HepG2 (cell line): ENCODE measurements at regions not wholly inside any gene's neighbourhood (a gene's known extent, or its start where the extent isn't known, plus 50 kb on each side); places are given as distances from the start of the nearest gene placed in this dataset.

ENCODE experiments used
- ATF1 ChIP-seq: IDR thresholded peaks from 2 replicates; pipeline ENCODE4 v1.6.1; 2016; ENCODE audit warnings: mild to moderate bottlenecking, control low read depth
- BATF2 ChIP-seq: sonication (generic); formaldehyde crosslinking; IDR thresholded peaks from 2 replicates; pipeline ENCODE4 v1.8.0; 2022; ENCODE audit warnings: mild to moderate bottlenecking, missing genetic modification reagents, moderate library complexity
- ETV6 ChIP-seq: sonication (generic); formaldehyde crosslinking; conservative IDR thresholded peaks from 2 replicates; pipeline ENCODE4 v1.4.0; 2020; ENCODE audit warnings: missing genetic modification reagents
- FOXO1 ChIP-seq: sonication (generic); formaldehyde crosslinking; IDR thresholded peaks from 2 replicates; pipeline ENCODE4 v1.4.0; 2020; ENCODE audit warnings: missing genetic modification reagents
- FOXP1 ChIP-seq, 2 experiments: fragments of 450-650 bp in 1 of 2; IDR thresholded peaks; 2 replicates each; pipeline ENCODE4 v1.6.1; 2017 to 2018; ENCODE audit warnings: antibody characterized with exemption in 1 of 2
- GLI4 ChIP-seq: sonication (generic); formaldehyde crosslinking; IDR thresholded peaks from 2 replicates; pipeline ENCODE4 v1.5.1; 2020; ENCODE audit warnings: missing genetic modification reagents, mild to moderate bottlenecking, moderate library complexity, borderline replicate concordance
- HOXA7 ChIP-seq: sonication (generic); formaldehyde crosslinking; IDR thresholded peaks from 2 replicates; pipeline ENCODE4 v1.8.1; 2022; ENCODE audit warnings: mild to moderate bottlenecking, missing genetic modification reagents, moderate library complexity
- JARID2 ChIP-seq: sonication (generic); formaldehyde crosslinking; IDR thresholded peaks from 2 replicates; pipeline ENCODE4 v1.8.1; 2023; ENCODE audit warnings: missing genetic modification reagents, inconsistent platforms; ENCODE audit not compliant: insufficient replicate concordance
- KMT2A ChIP-seq: sonication (generic); formaldehyde crosslinking; IDR thresholded peaks from 2 replicates; pipeline ENCODE4 v1.4.0; 2020; ENCODE audit warnings: missing genetic modification reagents
- MED13 ChIP-seq: sonication (generic); formaldehyde crosslinking; IDR thresholded peaks from 2 replicates; pipeline ENCODE4 v1.5.0; 2020; ENCODE audit warnings: missing genetic modification reagents
- NFIC ChIP-seq: IDR thresholded peaks from 2 replicates; pipeline ENCODE4 v1.6.1; 2012; ENCODE audit warnings: mild to moderate bottlenecking, low read length, inconsistent platforms
- PITX1 ChIP-seq: sonication (generic); formaldehyde crosslinking; IDR thresholded peaks from 2 replicates; pipeline ENCODE4 v1.5.1; 2020; ENCODE audit warnings: mild to moderate bottlenecking, missing genetic modification reagents
- POLR2AphosphoS5 ChIP-seq: IDR thresholded peaks from 2 replicates; pipeline ENCODE4 v1.6.1; 2012; ENCODE audit warnings: low read depth, low read length
- PTBP1 ChIP-seq: fragments of 200-400 bp; formaldehyde crosslinking; IDR thresholded peaks from 2 replicates; pipeline ENCODE4 v1.6.1; 2018; ENCODE audit warnings: low read length, low read depth; ENCODE audit not compliant: poor library complexity, severe bottlenecking
- SAFB2 ChIP-seq: sonication (generic); formaldehyde crosslinking; IDR thresholded peaks from 2 replicates; pipeline ENCODE4 v1.5.1; 2020; ENCODE audit warnings: missing genetic modification reagents, low read depth, mild to moderate bottlenecking, borderline replicate concordance
- TBX2 ChIP-seq: sonication (generic); formaldehyde crosslinking; IDR thresholded peaks from 2 replicates; pipeline ENCODE4 v1.5.0; 2020; ENCODE audit warnings: missing genetic modification reagents, mild to moderate bottlenecking, borderline replicate concordance
- TCF12 ChIP-seq, 2 experiments: fragments of 450-650 bp in 1 of 2; sonication (generic) in 1 of 2; formaldehyde crosslinking in 1 of 2; IDR thresholded peaks; 2 replicates each; pipeline versions ENCODE4 v1.6.1 to v1.8.0; 2017 to 2022; ENCODE audit warnings: antibody characterized with exemption in 1 of 2, mild to moderate bottlenecking in 1 of 2, missing genetic modification reagents in 1 of 2, moderate library complexity in 1 of 2
- TIGD3 ChIP-seq: sonication (generic); formaldehyde crosslinking; IDR thresholded peaks from 2 replicates; pipeline ENCODE4 v1.5.1; 2020; ENCODE audit warnings: mild to moderate bottlenecking, missing genetic modification reagents, borderline replicate concordance
- TSC22D2 ChIP-seq: sonication (generic); formaldehyde crosslinking; IDR thresholded peaks from 2 replicates; pipeline ENCODE4 v1.5.1; 2020; ENCODE audit warnings: missing genetic modification reagents, mild to moderate bottlenecking, borderline replicate concordance
- ZNF253 ChIP-seq: sonication (generic); formaldehyde crosslinking; IDR thresholded peaks from 2 replicates; pipeline ENCODE4 v1.8.0; 2022; ENCODE audit warnings: mild to moderate bottlenecking, missing genetic modification reagents, borderline replicate concordance
- ZNF503 ChIP-seq: sonication (generic); formaldehyde crosslinking; IDR thresholded peaks from 2 replicates; pipeline ENCODE4 v1.4.0; 2020; ENCODE audit warnings: missing genetic modification reagents
- ZNF543 ChIP-seq: sonication (generic); formaldehyde crosslinking; IDR thresholded peaks from 2 replicates; pipeline ENCODE4 v1.4.0; 2020; ENCODE audit warnings: mild to moderate bottlenecking, missing genetic modification reagents
- ZNF564 ChIP-seq: sonication (generic); formaldehyde crosslinking; IDR thresholded peaks from 2 replicates; pipeline ENCODE4 v1.8.1; 2023; ENCODE audit warnings: mild to moderate bottlenecking, missing genetic modification reagents
- ZNF644 ChIP-seq: IDR thresholded peaks from 2 replicates; pipeline ENCODE4 v1.6.1; 2016; ENCODE audit warnings: low read depth
- ZNF724P ChIP-seq: sonication (generic); formaldehyde crosslinking; IDR thresholded peaks from 2 replicates; pipeline ENCODE4 v1.8.0; 2022; ENCODE audit warnings: missing genetic modification reagents, borderline replicate concordance
- ZNF773 ChIP-seq: sonication (generic); formaldehyde crosslinking; IDR thresholded peaks from 2 replicates; pipeline ENCODE4 v1.4.0; 2020; ENCODE audit warnings: missing genetic modification reagents, borderline replicate concordance
- ZNF788 ChIP-seq: sonication (generic); formaldehyde crosslinking; IDR thresholded peaks from 2 replicates; pipeline ENCODE4 v1.5.0; 2020; ENCODE audit warnings: mild to moderate bottlenecking, missing genetic modification reagents, borderline replicate concordance
- TF ChIP-seq, protein P1 (sequence below): sonication (generic); formaldehyde crosslinking; conservative IDR thresholded peaks from 2 replicates; pipeline ENCODE4 v1.4.0; 2020; ENCODE audit warnings: missing genetic modification reagents

- peak; percentile 39; the same call in 1 of the 2 replicates for TF ChIP-seq TBX2
- no peak for TF ChIP-seq ETV6
- TF ChIP-seq ZNF644: no peak
- TF ChIP-seq, protein P1, sequence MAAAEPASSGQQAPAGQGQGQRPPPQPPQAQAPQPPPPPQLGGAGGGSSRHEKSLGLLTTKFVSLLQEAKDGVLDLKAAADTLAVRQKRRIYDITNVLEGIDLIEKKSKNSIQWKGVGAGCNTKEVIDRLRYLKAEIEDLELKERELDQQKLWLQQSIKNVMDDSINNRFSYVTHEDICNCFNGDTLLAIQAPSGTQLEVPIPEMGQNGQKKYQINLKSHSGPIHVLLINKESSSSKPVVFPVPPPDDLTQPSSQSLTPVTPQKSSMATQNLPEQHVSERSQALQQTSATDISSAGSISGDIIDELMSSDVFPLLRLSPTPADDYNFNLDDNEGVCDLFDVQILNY (CRISPR knock-in tag): no peak
- TF ChIP-seq ZNF724P: no peak
- TF ChIP-seq ZNF564 (CRISPR knock-in tag): no peak
- TF ChIP-seq HOXA7 (CRISPR knock-in tag): no peak
- TF ChIP-seq ZNF503 (CRISPR knock-in tag): 0 out of 2 replicates have a peak, but pooled peaks have one; percentile 44
- no peak for TF ChIP-seq ATF1 (CRISPR knock-in tag)
- TF ChIP-seq NFIC: no peak
- no peak for TF ChIP-seq SAFB2 (CRISPR knock-in tag)
- no peak for TF ChIP-seq POLR2AphosphoS5
- TF ChIP-seq JARID2 (CRISPR knock-in tag): no peak
- TF ChIP-seq FOXP1 (IDR thresholded peaks at IDR 0.05): peak; percentile 44; the same call in 1 of the 2 replicates
- peak; percentile 90 for TF ChIP-seq FOXP1 (CRISPR knock-in tag; IDR thresholded peaks at IDR 0.05)
- TF ChIP-seq PTBP1: no peak
- no peak for TF ChIP-seq TSC22D2 (CRISPR knock-in tag)
- no peak for TF ChIP-seq BATF2 (CRISPR knock-in tag)
- TF ChIP-seq ZNF773 (CRISPR knock-in tag): no peak
- no peak for TF ChIP-seq MED13 (CRISPR knock-in tag)
- TF ChIP-seq KMT2A (CRISPR knock-in tag): no peak
- TF ChIP-seq GLI4 (CRISPR knock-in tag): no peak
- TF ChIP-seq TIGD3: no peak
- no peak for TF ChIP-seq PITX1 (CRISPR knock-in tag)
- no peak for TF ChIP-seq ZNF253
- no peak for TF ChIP-seq ZNF788 (CRISPR knock-in tag)
- no peak for TF ChIP-seq TCF12 (IDR thresholded peaks at IDR 0.05)
- TF ChIP-seq TCF12 (CRISPR knock-in tag; IDR thresholded peaks at IDR 0.05): no peak
- peak; percentile 87 for TF ChIP-seq FOXO1 (CRISPR knock-in tag)
- no peak for TF ChIP-seq ZNF543 (CRISPR knock-in tag)
These were observed 56.9 kb upstream of the PRR5 start (continued) for GRCh38 chr22:44645083-44645482.
